Fibroblast of the aortic adventitia (primary cell): ENCODE measurements at regions not wholly inside any gene's neighbourhood (a gene's known extent, or its start where the extent isn't known, plus 50 kb on each side); places are given as distances from the start of the nearest gene placed in this dataset.

Experiments
- DNase-seq: peaks from one replicate; pipeline ENCODE4 v3.0.0-alpha.2; 2010; ENCODE audit warnings: low read depth
- H3K4me3 ChIP-seq: 2 replicates; pipeline ENCODE4 v1.5.1; 2011; ENCODE audit warnings: low read depth, mild to moderate bottlenecking, control low read depth, low read length, moderate library complexity
- TF ChIP-seq, protein P1 (sequence below): IDR thresholded peaks from 2 replicates; pipeline ENCODE4 v1.5.1; 2011; ENCODE audit warnings: mild to moderate bottlenecking, low read length, control low read depth, inconsistent platforms; ENCODE audit not compliant: insufficient read depth

- H3K4me3 ChIP-seq = no peak overlapping the region
- no peak for DNase-seq
- TF ChIP-seq, protein P1, sequence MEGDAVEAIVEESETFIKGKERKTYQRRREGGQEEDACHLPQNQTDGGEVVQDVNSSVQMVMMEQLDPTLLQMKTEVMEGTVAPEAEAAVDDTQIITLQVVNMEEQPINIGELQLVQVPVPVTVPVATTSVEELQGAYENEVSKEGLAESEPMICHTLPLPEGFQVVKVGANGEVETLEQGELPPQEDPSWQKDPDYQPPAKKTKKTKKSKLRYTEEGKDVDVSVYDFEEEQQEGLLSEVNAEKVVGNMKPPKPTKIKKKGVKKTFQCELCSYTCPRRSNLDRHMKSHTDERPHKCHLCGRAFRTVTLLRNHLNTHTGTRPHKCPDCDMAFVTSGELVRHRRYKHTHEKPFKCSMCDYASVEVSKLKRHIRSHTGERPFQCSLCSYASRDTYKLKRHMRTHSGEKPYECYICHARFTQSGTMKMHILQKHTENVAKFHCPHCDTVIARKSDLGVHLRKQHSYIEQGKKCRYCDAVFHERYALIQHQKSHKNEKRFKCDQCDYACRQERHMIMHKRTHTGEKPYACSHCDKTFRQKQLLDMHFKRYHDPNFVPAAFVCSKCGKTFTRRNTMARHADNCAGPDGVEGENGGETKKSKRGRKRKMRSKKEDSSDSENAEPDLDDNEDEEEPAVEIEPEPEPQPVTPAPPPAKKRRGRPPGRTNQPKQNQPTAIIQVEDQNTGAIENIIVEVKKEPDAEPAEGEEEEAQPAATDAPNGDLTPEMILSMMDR = no peak
These were observed 714.2 kb upstream of the LCORL start for GRCh38 chr4:18735740-18736268.

DNA sequence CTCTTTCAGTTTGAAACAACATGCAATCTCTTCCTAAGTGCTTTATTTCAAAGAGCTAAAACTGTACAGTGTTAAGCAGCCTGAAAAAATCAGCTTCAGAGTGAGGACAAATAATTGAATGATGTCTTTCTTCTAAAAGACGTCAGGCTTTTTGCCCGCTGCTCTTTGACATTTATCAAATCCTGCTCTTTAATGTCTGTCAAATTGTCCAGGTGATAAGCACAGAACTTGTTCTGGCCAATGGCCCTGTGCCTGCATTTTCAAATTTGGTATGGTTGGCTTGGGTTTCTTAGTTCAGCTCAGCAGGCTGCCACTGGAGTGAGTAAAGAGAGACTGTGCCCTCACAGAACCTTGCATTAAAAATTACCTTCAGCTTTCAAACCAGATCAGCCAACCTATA, 712.9 kb upstream of the LCORL start:
- no peak for DNase-seq
- TF ChIP-seq, protein P1 = no peak
- no peak overlapping the region for H3K4me3 ChIP-seq

DNA sequence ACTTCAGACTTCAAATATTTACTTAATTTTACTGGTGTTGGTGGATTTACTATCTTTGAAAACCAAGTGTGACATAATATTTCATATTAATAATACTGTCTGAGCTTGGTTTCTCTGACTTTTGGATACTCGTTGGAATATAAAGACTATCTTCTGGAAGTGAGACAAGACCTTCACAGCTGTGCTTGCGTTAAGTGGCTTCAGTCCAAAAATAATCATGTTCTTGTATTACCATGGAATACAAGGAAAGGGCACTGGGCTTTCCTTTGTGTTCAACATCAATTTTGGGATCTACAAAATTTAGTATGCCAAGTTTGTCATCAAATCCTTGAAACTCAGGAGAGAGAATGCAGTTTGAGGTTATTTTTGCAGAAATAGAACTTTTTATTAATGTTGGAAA, 712.4 kb upstream of the LCORL start:
- TF ChIP-seq, protein P1 = no peak
- no peak overlapping the region for H3K4me3 ChIP-seq
- no peak for DNase-seq

GRCh38 chr4:18722748-18723191, 701.2 kb upstream of the LCORL start:
- TF ChIP-seq, protein P1 = no peak
- no peak for DNase-seq
- H3K4me3 ChIP-seq = no peak overlapping the region

DNA sequence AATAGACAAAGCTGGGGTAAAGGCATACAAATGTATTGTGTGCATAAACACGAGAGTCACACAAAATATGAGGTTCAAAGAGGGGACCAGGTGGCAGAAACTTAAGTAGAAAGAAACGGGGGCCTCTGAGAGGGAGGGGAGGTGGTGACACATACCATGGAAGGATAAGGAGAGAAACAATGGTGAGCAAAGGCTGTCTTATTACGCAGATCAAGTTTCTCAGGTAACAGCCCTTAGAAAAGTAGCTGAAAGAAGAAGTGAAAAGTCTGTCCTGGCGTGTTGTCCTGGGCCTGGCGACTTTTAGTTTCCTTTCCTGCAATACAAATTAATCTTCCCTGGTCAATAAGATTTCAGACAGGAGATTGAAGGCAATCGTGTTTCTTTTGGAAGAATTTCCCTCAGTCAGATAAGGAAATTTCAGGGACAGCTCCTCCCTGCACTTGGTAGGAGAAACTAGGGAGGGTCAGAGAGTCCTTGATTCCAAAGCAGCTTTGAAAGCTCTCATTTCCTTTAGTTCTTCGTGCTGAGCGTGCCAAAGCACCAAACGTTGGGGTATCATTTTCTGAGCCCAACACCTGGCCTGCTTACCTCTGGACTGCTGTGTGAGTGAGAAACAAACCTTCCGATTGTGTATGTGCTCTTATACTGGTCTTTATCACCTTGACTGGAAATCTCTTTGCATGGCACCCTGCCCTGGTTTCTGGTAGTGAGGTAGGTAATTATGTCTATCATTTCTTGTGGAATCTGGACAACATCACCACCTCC, 676.7 kb upstream of the LCORL start:
- H3K4me3 ChIP-seq = no peak overlapping the region
- TF ChIP-seq, protein P1 = no peak
- no peak for DNase-seq

GRCh38 chr4:18695733-18696527, 674.4 kb upstream of the LCORL start:
- no peak for DNase-seq
- H3K4me3 ChIP-seq = no peak overlapping the region
- TF ChIP-seq, protein P1 = no peak
